ENCODE measurements at regions not wholly inside any gene's neighbourhood (a gene's known extent, or its start where the extent isn't known, plus 50 kb on each side); places are given as distances from the start of the nearest gene placed in this dataset.

- no peak for DNase-seq
These were observed 393.7 kb upstream of the TMEM132C start for GRCh38 chr12:127873306-127873705.

GRCh38 chr12:127881371-127882140 is 385.4 kb upstream of the TMEM132C start:
- DNase-seq: no peak

GRCh38 chr12:127883013-127883412 is 384.0 kb upstream of the TMEM132C start:
- DNase-seq: no peak

GRCh38 chr12:127885954-127886750 is 380.8 kb upstream of the TMEM132C start:
- DNase-seq: peak; percentile 39 to 85 (median 71)

- DNase-seq: peak in 2 of 3 donors; percentile 24 to 63
These were observed 380.1 kb upstream of the TMEM132C start for GRCh38 chr12:127886827-127887226.

- peak; percentile 69 to 88 (median 88) for DNase-seq
These were observed 377.8 kb upstream of the TMEM132C start for GRCh38 chr12:127888943-127889719.

GRCh38 chr12:127893895-127894609 is 372.9 kb upstream of the TMEM132C start:
- no peak for DNase-seq

- DNase-seq: no peak
These were observed 370.3 kb upstream of the TMEM132C start for GRCh38 chr12:127896661-127897060.

GRCh38 chr12:127898616-127899015 is 368.4 kb upstream of the TMEM132C start:
- no peak for DNase-seq

- no peak for DNase-seq
These were observed 367.0 kb upstream of the TMEM132C start for GRCh38 chr12:127899971-127900370.

- no peak for DNase-seq
These were observed 366.6 kb upstream of the TMEM132C start for GRCh38 chr12:127900386-127900785.

- peak; percentile 27 to 56 (median 41) for DNase-seq
These were observed 363.8 kb upstream of the TMEM132C start for GRCh38 chr12:127903146-127903545.

GRCh38 chr12:127909041-127909440 is 357.9 kb upstream of the TMEM132C start:
- DNase-seq: peak in 2 of 3 donors; percentile 28 to 32

GRCh38 chr12:127911291-127911690 is 355.7 kb upstream of the TMEM132C start:
- no peak for DNase-seq

- DNase-seq: peak in 1 of 3 donors; percentile 5
These were observed 354.8 kb upstream of the TMEM132C start for GRCh38 chr12:127912035-127912665.

- no peak for DNase-seq
These were observed 343.5 kb upstream of the TMEM132C start for GRCh38 chr12:127923501-127923900.

GRCh38 chr12:127925971-127926370 is 341.0 kb upstream of the TMEM132C start:
- peak; percentile 55 to 80 (median 67) for DNase-seq

- no peak for DNase-seq
These were observed 338.8 kb upstream of the TMEM132C start for GRCh38 chr12:127928178-127928577.

- peak in 2 of 3 donors; percentile 51 to 59 for DNase-seq
These were observed 338.1 kb upstream of the TMEM132C start for GRCh38 chr12:127928615-127929571.

- DNase-seq: no peak
These were observed 336.8 kb upstream of the TMEM132C start for GRCh38 chr12:127930122-127930521.

Data from muscle of back (tissue), 3 donors.